Neural cell (in vitro differentiated cells): ENCODE measurements at regions not wholly inside any gene's neighbourhood (a gene's known extent, or its start where the extent isn't known, plus 50 kb on each side); places are given as distances from the start of the nearest gene placed in this dataset.

Source experiments
- H2AFZ ChIP-seq: fragments of 200-600, 300-800 bp; sonication (generic), shearing (Covaris generic); 2 replicates; pipeline ENCODE4 v1.6.0; 2014; ENCODE audit warnings: low read depth, mild to moderate bottlenecking, antibody characterized with exemption, low read length, moderate library complexity
- H3F3A ChIP-seq: fragments of 200-600 bp; shearing (Covaris generic); 2 replicates; pipeline ENCODE4 v1.6.1; 2016; ENCODE audit warnings: mild to moderate bottlenecking, moderate library complexity, mixed read lengths, antibody characterized with exemption, low read length; ENCODE audit not compliant: insufficient read depth, poor library complexity, severe bottlenecking
- H3K27ac ChIP-seq: fragments of 200-600, 300-800 bp; sonication (generic), shearing (Covaris generic); 2 replicates; pipeline ENCODE4 v1.5.1; 2014; ENCODE audit warnings: mild to moderate bottlenecking, low read length, moderate library complexity
- H3K27me3 ChIP-seq: fragments of 300-800, 200-600 bp; sonication (generic), shearing (Covaris generic); 2 replicates; pipeline ENCODE4 v1.6.0; 2014; ENCODE audit warnings: mild to moderate bottlenecking, low read depth, low read length, moderate library complexity; ENCODE audit not compliant: insufficient read depth
- H3K36me3 ChIP-seq: fragments of 300-800, 200-600 bp; sonication (generic), shearing (Covaris generic); 2 replicates; pipeline ENCODE4 v1.5.1; 2014; ENCODE audit warnings: mild to moderate bottlenecking, antibody characterized with exemption, low read length, moderate library complexity; ENCODE audit not compliant: insufficient read depth
- H3K4me2 ChIP-seq: fragments of 300-800, 200-600 bp; sonication (generic), shearing (Covaris generic); 2 replicates; pipeline ENCODE4 v1.6.0; 2014; ENCODE audit warnings: mild to moderate bottlenecking, low read length
- H3K4me3 ChIP-seq: fragments of 300-800, 200-600 bp; sonication (generic), shearing (Covaris generic); 2 replicates; pipeline ENCODE4 v1.5.1; 2014; ENCODE audit warnings: mild to moderate bottlenecking, low read length, moderate library complexity
- H3K79me2 ChIP-seq: fragments of 200-600 bp; shearing (Covaris generic); replicated peaks from 2 replicates; pipeline ENCODE4 v1.6.0; 2014; ENCODE audit warnings: mild to moderate bottlenecking, low read length, moderate library complexity; ENCODE audit not compliant: insufficient read depth
- H3K9ac ChIP-seq: fragments of 300-800, 200-600 bp; sonication (generic), shearing (Covaris generic); 2 replicates; pipeline ENCODE4 v1.6.1; 2016; ENCODE audit warnings: mild to moderate bottlenecking, low read length, mixed read lengths
- H3K9me2 ChIP-seq: fragments of 200-600 bp; shearing (Covaris generic); 2 replicates; pipeline ENCODE4 v1.6.1; 2016; ENCODE audit warnings: mild to moderate bottlenecking, low read length, mixed read lengths; ENCODE audit not compliant: insufficient read depth
- H3K9me3 ChIP-seq: fragments of 200-600, 300-800 bp; sonication (generic), shearing (Covaris generic); 2 replicates; pipeline ENCODE4 v1.6.1; 2016; ENCODE audit warnings: mild to moderate bottlenecking, mixed run types, low read length, moderate library complexity, mixed read lengths
- H4K20me1 ChIP-seq: fragments of 200-600 bp; shearing (Covaris generic); 2 replicates; pipeline ENCODE4 v1.6.1; 2016; ENCODE audit warnings: mild to moderate bottlenecking, mixed run types; ENCODE audit not compliant: insufficient read depth
- CTCF ChIP-seq: fragments of 450-650 bp; IDR thresholded peaks from 2 replicates; pipeline ENCODE4 v1.5.1; 2014; ENCODE audit warnings: antibody characterized with exemption, mild to moderate bottlenecking, moderate library complexity; ENCODE audit not compliant: poor library complexity, severe bottlenecking
- EP300 ChIP-seq: fragments of 450-650 bp; conservative IDR thresholded peaks from 2 replicates; pipeline ENCODE4 v1.6.1; 2014; ENCODE audit warnings: antibody characterized with exemption, mild to moderate bottlenecking, moderate library complexity; ENCODE audit not compliant: poor library complexity, severe bottlenecking
- EZH2 ChIP-seq: fragments of 200-600, 300-800 bp; shearing (Covaris generic), sonication (generic); IDR thresholded peaks from 2 replicates; pipeline ENCODE4 v1.6.1; 2014; ENCODE audit warnings: antibody characterized with exemption, low read length, borderline replicate concordance, mild to moderate bottlenecking; ENCODE audit not compliant: insufficient read depth, poor library complexity, severe bottlenecking
- MXI1 ChIP-seq: fragments of 450-650 bp; conservative IDR thresholded peaks from 2 replicates; pipeline ENCODE4 v1.6.1; 2014; ENCODE audit warnings: antibody characterized with exemption, mild to moderate bottlenecking; ENCODE audit not compliant: poor library complexity, severe bottlenecking
- POLR2AphosphoS5 ChIP-seq: IDR thresholded peaks from 2 replicates; pipeline ENCODE4 v1.6.1; 2012
- RAD21 ChIP-seq: fragments of 450-650 bp; conservative IDR thresholded peaks from 2 replicates; pipeline ENCODE4 v1.6.1; 2014; ENCODE audit warnings: antibody characterized with exemption, mild to moderate bottlenecking, moderate library complexity
- REST ChIP-seq: IDR thresholded peaks from 2 replicates; pipeline ENCODE4 v1.6.1; 2012; ENCODE audit warnings: borderline replicate concordance
- SMC3 ChIP-seq: fragments of 450-650 bp; conservative IDR thresholded peaks from 2 replicates; pipeline ENCODE4 v1.6.1; 2014; ENCODE audit warnings: antibody characterized with exemption, mild to moderate bottlenecking, moderate library complexity; ENCODE audit not compliant: poor library complexity
- TAF1 ChIP-seq: IDR thresholded peaks from 2 replicates; pipeline ENCODE4 v1.6.1; 2012; ENCODE audit warnings: low read depth

- no peak for TF ChIP-seq POLR2AphosphoS5
- no peak for TF ChIP-seq EP300
- no peak for TF ChIP-seq TAF1
- no peak for TF ChIP-seq CTCF
- no peak for TF ChIP-seq SMC3
- TF ChIP-seq RAD21 = no peak
- no peak for TF ChIP-seq MXI1
- no peak for TF ChIP-seq EZH2
- no peak for TF ChIP-seq REST
- Histone ChIP-seq H3K9me2 (no peaks in the 10 kb centered on the region), H3K27ac (no peak overlapping the region), H3K9ac (no peak overlapping the region), H3K79me2 (no peaks in the 10 kb centered on the region), H3F3A (no peaks in the 10 kb centered on the region), H4K20me1 (no peaks in the 10 kb centered on the region), H3K36me3 (no peaks in the 10 kb centered on the region), H3K4me3 (no peak overlapping the region), H2AFZ (no peak overlapping the region), H3K27me3 (no peaks in the 10 kb centered on the region), H3K4me2 (no peak overlapping the region), H3K9me3 (peaks cover 4% of the 10 kb centered on the region)
These were observed 201.1 kb upstream of the MAF start for GRCh38 chr16:79801646-79802045.

GRCh38 chr16:79800016-79800608 is 199.6 kb upstream of the MAF start:
- no peak overlapping the region for H3K4me2 ChIP-seq
- H3K4me3 ChIP-seq = no peak overlapping the region
- H4K20me1 ChIP-seq = no peaks in the 10 kb centered on the region
- no peak overlapping the region for H2AFZ ChIP-seq
- H3K9me2 ChIP-seq = no peaks in the 10 kb centered on the region
- TF ChIP-seq EZH2 (no peak), SMC3 (no peak), REST (no peak), TAF1 (no peak), MXI1 (no peak), RAD21 (no peak), CTCF (no peak), POLR2AphosphoS5 (no peak), EP300 (no peak)
- H3K27me3 ChIP-seq = no peaks in the 10 kb centered on the region
- no peak overlapping the region for H3K27ac ChIP-seq
- no peaks in the 10 kb centered on the region for H3F3A ChIP-seq
- H3K9ac ChIP-seq = no peak overlapping the region
- peaks cover 4% of the 10 kb centered on the region for H3K9me3 ChIP-seq
- no peaks in the 10 kb centered on the region for H3K36me3 ChIP-seq
- no peaks in the 10 kb centered on the region for H3K79me2 ChIP-seq
